Activated CD4-positive, alpha-beta memory T cell treated with anti-CD3 and anti-CD28 coated beads, Interleukin-2, amount 10 ng/mL, durations not matched to agents 7 days and 5 days (primary cell): ENCODE measurements at regions not wholly inside any gene's neighbourhood (a gene's known extent, or its start where the extent isn't known, plus 50 kb on each side); places are given as distances from the start of the nearest gene placed in this dataset.

Source experiments
- CTCF ChIA-PET: fragments of 350-600 bp; sonication (Branson Sonifier 250); formaldehyde crosslinking; loops from one replicate; lab custom pipeline; 2021; ENCODE audit warnings: antibody characterized with exemption, inconsistent platforms; lab: Charles Lee
- POLR2A ChIA-PET: fragments of 350-600 bp; sonication (Branson Sonifier 250); formaldehyde crosslinking; loops from one replicate; lab custom pipeline; 2021; ENCODE audit warnings: antibody characterized with exemption; lab: Charles Lee
- DNase-seq: peaks from one replicate; pipeline ENCODE4 v3.0.0-alpha.2; 2020
- H3K27ac Mint-ChIP-seq: one replicate; pipeline ENCODE4 v1.8.0; 2021; ENCODE audit warnings: mild to moderate bottlenecking, mixed read lengths
- H3K27me3 Mint-ChIP-seq: one replicate; pipeline ENCODE4 v1.8.0; 2021; ENCODE audit warnings: mixed read lengths
- H3K36me3 Mint-ChIP-seq: one replicate; pipeline ENCODE4 v1.8.0; 2021; ENCODE audit warnings: low read depth, mixed read lengths
- H3K4me1 Mint-ChIP-seq: one replicate; pipeline ENCODE4 v1.8.0; 2021; ENCODE audit warnings: mixed read lengths
- H3K4me3 Mint-ChIP-seq: one replicate; pipeline ENCODE4 v1.8.0; 2021; ENCODE audit warnings: mild to moderate bottlenecking, mixed read lengths
- H3K9me3 Mint-ChIP-seq: one replicate; pipeline ENCODE4 v1.8.0; 2021; ENCODE audit warnings: mixed read lengths

GRCh38 chr16:51049678-51050376 lies 101.2 kb downstream of the SALL1 start:
- Mint-ChIP-seq H3K36me3 (no peaks in the 10 kb centered on the region), H3K4me3 (no peak overlapping the region), H3K27ac (no peak overlapping the region), H3K4me1 (no peaks in the 10 kb centered on the region), H3K27me3 (peaks cover 2% of the 10 kb centered on the region), H3K9me3 (no peaks in the 10 kb centered on the region)
- POLR2A ChIA-PET: no interaction called here
- DNase-seq: no peak
- CTCF ChIA-PET: no interaction called here

- Mint-ChIP-seq H3K9me3 (no peaks in the 10 kb centered on the region), H3K27me3 (peaks cover 2% of the 10 kb centered on the region), H3K27ac (no peak overlapping the region), H3K36me3 (no peaks in the 10 kb centered on the region), H3K4me3 (no peak overlapping the region), H3K4me1 (no peaks in the 10 kb centered on the region)
- CTCF ChIA-PET: no interaction called here
- POLR2A ChIA-PET: no interaction called here
- no peak for DNase-seq
These were observed 101.8 kb downstream of the SALL1 start for GRCh38 chr16:51049276-51049675.

- POLR2A ChIA-PET: no interaction called here
- CTCF ChIA-PET: no interaction called here
- no peak overlapping the region for H3K27ac Mint-ChIP-seq
- H3K9me3 Mint-ChIP-seq: no peaks in the 10 kb centered on the region
- H3K36me3 Mint-ChIP-seq: no peaks in the 10 kb centered on the region
- H3K4me3 Mint-ChIP-seq: no peak overlapping the region
- H3K4me1 Mint-ChIP-seq: no peaks in the 10 kb centered on the region
- H3K27me3 Mint-ChIP-seq: peaks cover 2% of the 10 kb centered on the region
- no peak for DNase-seq
These were observed 102.5 kb downstream of the SALL1 start for GRCh38 chr16:51048544-51048943.

GRCh38 chr16:51045794-51046193 lies 105.3 kb downstream of the SALL1 start:
- Mint-ChIP-seq H3K36me3 (no peaks in the 10 kb centered on the region), H3K4me1 (no peaks in the 10 kb centered on the region), H3K27ac (no peak overlapping the region), H3K4me3 (no peak overlapping the region), H3K27me3 (peaks cover 2% of the 10 kb centered on the region), H3K9me3 (no peaks in the 10 kb centered on the region)
- DNase-seq: no peak
- POLR2A ChIA-PET: no interaction called here
- CTCF ChIA-PET: no interaction called here

GRCh38 chr16:51045186-51045585 lies 105.9 kb downstream of the SALL1 start:
- Mint-ChIP-seq H3K9me3 (no peaks in the 10 kb centered on the region), H3K4me3 (no peak overlapping the region), H3K27ac (no peak overlapping the region), H3K36me3 (no peaks in the 10 kb centered on the region), H3K4me1 (no peaks in the 10 kb centered on the region), H3K27me3 (peaks cover 2% of the 10 kb centered on the region)
- no peak for DNase-seq
- POLR2A ChIA-PET: no interaction called here
- CTCF ChIA-PET: no interaction called here

- Mint-ChIP-seq H3K4me3 (no peak overlapping the region), H3K36me3 (no peaks in the 10 kb centered on the region), H3K9me3 (no peaks in the 10 kb centered on the region), H3K4me1 (no peaks in the 10 kb centered on the region), H3K27me3 (no peaks in the 10 kb centered on the region), H3K27ac (no peak overlapping the region)
- CTCF ChIA-PET: no interaction called here
- no peak for DNase-seq
- POLR2A ChIA-PET: no interaction called here
These were observed 109.5 kb downstream of the SALL1 start for GRCh38 chr16:51041546-51041945.

GRCh38 chr16:51040637-51041036 lies 110.4 kb downstream of the SALL1 start:
- Mint-ChIP-seq H3K27me3 (no peaks in the 10 kb centered on the region), H3K9me3 (no peaks in the 10 kb centered on the region), H3K27ac (no peak overlapping the region), H3K4me1 (no peaks in the 10 kb centered on the region), H3K36me3 (no peaks in the 10 kb centered on the region), H3K4me3 (no peak overlapping the region)
- DNase-seq: no peak
- CTCF ChIA-PET: no interaction called here
- POLR2A ChIA-PET: no interaction called here

- Mint-ChIP-seq H3K36me3 (no peaks in the 10 kb centered on the region), H3K4me3 (no peak overlapping the region), H3K27me3 (no peaks in the 10 kb centered on the region), H3K9me3 (no peaks in the 10 kb centered on the region), H3K27ac (no peak overlapping the region), H3K4me1 (no peaks in the 10 kb centered on the region)
- ChIA-PET POLR2A (no interaction called here), CTCF (no interaction called here)
- no peak for DNase-seq
These were observed 111.3 kb downstream of the SALL1 start for GRCh38 chr16:51039638-51040331.

- ChIA-PET POLR2A (no interaction called here), CTCF (no interaction called here)
- H3K27me3 Mint-ChIP-seq: peaks cover 2% of the 10 kb centered on the region
- no peak for DNase-seq
- H3K9me3 Mint-ChIP-seq: no peaks in the 10 kb centered on the region
- H3K4me1 Mint-ChIP-seq: no peaks in the 10 kb centered on the region
- H3K27ac Mint-ChIP-seq: no peak overlapping the region
- H3K4me3 Mint-ChIP-seq: no peak overlapping the region
- no peaks in the 10 kb centered on the region for H3K36me3 Mint-ChIP-seq
These were observed 115.4 kb downstream of the SALL1 start for GRCh38 chr16:51035711-51036110.

GRCh38 chr16:51035110-51035498 lies 116.0 kb downstream of the SALL1 start:
- Mint-ChIP-seq H3K4me3 (no peak overlapping the region), H3K27ac (no peak overlapping the region), H3K9me3 (no peaks in the 10 kb centered on the region), H3K27me3 (peaks cover 2% of the 10 kb centered on the region), H3K36me3 (no peaks in the 10 kb centered on the region), H3K4me1 (no peaks in the 10 kb centered on the region)
- DNase-seq: no peak
- ChIA-PET CTCF (no interaction called here), POLR2A (no interaction called here)

GRCh38 chr16:51034481-51035109 lies 116.5 kb downstream of the SALL1 start:
- POLR2A ChIA-PET: no interaction called here
- Mint-ChIP-seq H3K36me3 (no peaks in the 10 kb centered on the region), H3K27ac (no peak overlapping the region), H3K27me3 (peaks cover 2% of the 10 kb centered on the region), H3K4me3 (no peak overlapping the region), H3K9me3 (no peaks in the 10 kb centered on the region), H3K4me1 (no peaks in the 10 kb centered on the region)
- no peak for DNase-seq
- CTCF ChIA-PET: no interaction called here

GRCh38 chr16:51031598-51031997 lies 119.5 kb downstream of the SALL1 start:
- H3K36me3 Mint-ChIP-seq: no peaks in the 10 kb centered on the region
- ChIA-PET POLR2A (interaction anchor here (0.6 kb wide), 1 partner anchor 72 kb away, joined by 4 read pairs; no protein-coding TSS in a partner anchor), CTCF (no interaction called here)

GRCh38 chr16:51030516-51030915 lies 120.6 kb downstream of the SALL1 start:
- no peak for DNase-seq
- POLR2A ChIA-PET: no interaction called here
- Mint-ChIP-seq H3K9me3 (no peaks in the 10 kb centered on the region), H3K4me1 (no peaks in the 10 kb centered on the region), H3K27me3 (peaks cover 2% of the 10 kb centered on the region), H3K4me3 (no peak overlapping the region), H3K27ac (no peak overlapping the region), H3K36me3 (no peaks in the 10 kb centered on the region)
- CTCF ChIA-PET: no interaction called here

More at GRCh38 chr16:51031598-51031997, 119.5 kb downstream of the SALL1 start:
- DNase-seq: no peak
- no peaks in the 10 kb centered on the region for H3K9me3 Mint-ChIP-seq
- H3K27ac Mint-ChIP-seq: no peak overlapping the region
- no peaks in the 10 kb centered on the region for H3K4me1 Mint-ChIP-seq
- no peak overlapping the region for H3K4me3 Mint-ChIP-seq
- H3K27me3 Mint-ChIP-seq: peaks cover 2% of the 10 kb centered on the region
